HL-60 (cell line): ENCODE measurements at regions not wholly inside any gene's neighbourhood (a gene's known extent, or its start where the extent isn't known, plus 50 kb on each side); places are given as distances from the start of the nearest gene placed in this dataset.

Source experiments
- GABPA ChIP-seq: IDR thresholded peaks from 2 replicates; pipeline ENCODE4 v1.6.1; 2012; ENCODE audit warnings: low read depth
- POLR2AphosphoS5 ChIP-seq: IDR thresholded peaks from 2 replicates; pipeline ENCODE4 v1.6.1; 2012; ENCODE audit warnings: low read depth
- TF ChIP-seq, protein P1 (sequence below): IDR thresholded peaks from one replicate; pipeline ENCODE4 v1.5.1; 2011; ENCODE audit warnings: low read length, control low read depth, inconsistent platforms; ENCODE audit not compliant: insufficient read depth
- TF ChIP-seq, protein P2 (sequence below): IDR thresholded peaks from 2 replicates; pipeline ENCODE4 v1.6.1; 2012; ENCODE audit warnings: low read depth; ENCODE audit not compliant: insufficient replicate concordance

DNA sequence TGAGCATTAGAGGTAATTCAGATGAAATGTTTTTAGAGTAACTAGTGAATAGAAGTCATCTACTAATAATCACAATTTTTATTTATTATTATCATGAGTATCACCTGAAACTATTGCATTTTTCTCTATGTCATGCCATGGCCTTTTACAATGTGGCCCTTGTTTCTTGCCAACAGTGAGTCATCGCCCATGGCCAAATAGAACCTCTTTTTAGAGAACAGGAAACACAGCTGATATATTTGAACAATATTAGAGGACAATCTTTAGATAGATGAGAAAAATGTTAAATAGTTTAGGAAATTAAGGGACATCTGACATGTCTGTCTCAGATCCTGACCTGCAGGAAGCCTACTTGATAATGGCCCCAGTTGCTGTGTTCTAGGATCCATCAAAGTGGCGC, 1584.4 kb upstream of the GOT2 start:
- TF ChIP-seq, protein P1, sequence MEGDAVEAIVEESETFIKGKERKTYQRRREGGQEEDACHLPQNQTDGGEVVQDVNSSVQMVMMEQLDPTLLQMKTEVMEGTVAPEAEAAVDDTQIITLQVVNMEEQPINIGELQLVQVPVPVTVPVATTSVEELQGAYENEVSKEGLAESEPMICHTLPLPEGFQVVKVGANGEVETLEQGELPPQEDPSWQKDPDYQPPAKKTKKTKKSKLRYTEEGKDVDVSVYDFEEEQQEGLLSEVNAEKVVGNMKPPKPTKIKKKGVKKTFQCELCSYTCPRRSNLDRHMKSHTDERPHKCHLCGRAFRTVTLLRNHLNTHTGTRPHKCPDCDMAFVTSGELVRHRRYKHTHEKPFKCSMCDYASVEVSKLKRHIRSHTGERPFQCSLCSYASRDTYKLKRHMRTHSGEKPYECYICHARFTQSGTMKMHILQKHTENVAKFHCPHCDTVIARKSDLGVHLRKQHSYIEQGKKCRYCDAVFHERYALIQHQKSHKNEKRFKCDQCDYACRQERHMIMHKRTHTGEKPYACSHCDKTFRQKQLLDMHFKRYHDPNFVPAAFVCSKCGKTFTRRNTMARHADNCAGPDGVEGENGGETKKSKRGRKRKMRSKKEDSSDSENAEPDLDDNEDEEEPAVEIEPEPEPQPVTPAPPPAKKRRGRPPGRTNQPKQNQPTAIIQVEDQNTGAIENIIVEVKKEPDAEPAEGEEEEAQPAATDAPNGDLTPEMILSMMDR, result no peak
- TF ChIP-seq, protein P2, sequence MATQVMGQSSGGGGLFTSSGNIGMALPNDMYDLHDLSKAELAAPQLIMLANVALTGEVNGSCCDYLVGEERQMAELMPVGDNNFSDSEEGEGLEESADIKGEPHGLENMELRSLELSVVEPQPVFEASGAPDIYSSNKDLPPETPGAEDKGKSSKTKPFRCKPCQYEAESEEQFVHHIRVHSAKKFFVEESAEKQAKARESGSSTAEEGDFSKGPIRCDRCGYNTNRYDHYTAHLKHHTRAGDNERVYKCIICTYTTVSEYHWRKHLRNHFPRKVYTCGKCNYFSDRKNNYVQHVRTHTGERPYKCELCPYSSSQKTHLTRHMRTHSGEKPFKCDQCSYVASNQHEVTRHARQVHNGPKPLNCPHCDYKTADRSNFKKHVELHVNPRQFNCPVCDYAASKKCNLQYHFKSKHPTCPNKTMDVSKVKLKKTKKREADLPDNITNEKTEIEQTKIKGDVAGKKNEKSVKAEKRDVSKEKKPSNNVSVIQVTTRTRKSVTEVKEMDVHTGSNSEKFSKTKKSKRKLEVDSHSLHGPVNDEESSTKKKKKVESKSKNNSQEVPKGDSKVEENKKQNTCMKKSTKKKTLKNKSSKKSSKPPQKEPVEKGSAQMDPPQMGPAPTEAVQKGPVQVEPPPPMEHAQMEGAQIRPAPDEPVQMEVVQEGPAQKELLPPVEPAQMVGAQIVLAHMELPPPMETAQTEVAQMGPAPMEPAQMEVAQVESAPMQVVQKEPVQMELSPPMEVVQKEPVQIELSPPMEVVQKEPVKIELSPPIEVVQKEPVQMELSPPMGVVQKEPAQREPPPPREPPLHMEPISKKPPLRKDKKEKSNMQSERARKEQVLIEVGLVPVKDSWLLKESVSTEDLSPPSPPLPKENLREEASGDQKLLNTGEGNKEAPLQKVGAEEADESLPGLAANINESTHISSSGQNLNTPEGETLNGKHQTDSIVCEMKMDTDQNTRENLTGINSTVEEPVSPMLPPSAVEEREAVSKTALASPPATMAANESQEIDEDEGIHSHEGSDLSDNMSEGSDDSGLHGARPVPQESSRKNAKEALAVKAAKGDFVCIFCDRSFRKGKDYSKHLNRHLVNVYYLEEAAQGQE, result no peak
- no peak for TF ChIP-seq GABPA
- no peak for TF ChIP-seq POLR2AphosphoS5
